Frontal cortex (tissue), 3 donors: ENCODE measurements at regions not wholly inside any gene's neighbourhood (a gene's known extent, or its start where the extent isn't known, plus 50 kb on each side); places are given as distances from the start of the nearest gene placed in this dataset.
A peak's percentile ranks its signal among the peaks of the same experiment; 100 is the strongest.

Experiments
- DNase-seq, 2 donors: peaks; one replicate each; pipeline ENCODE4 v3.0.0; 2012; ENCODE audit warnings: low spot score in 2 of 2
- FAIRE-seq: peaks from 2 replicates; lab custom pipeline; 2012; peaks lifted over from hg19 to GRCh38; lab: Jason Lieb, UNC
- donor health status: control.
- donor health status: control.
- donor health status: control.

- no peak for DNase-seq
- FAIRE-seq: no peak
Observed at GRCh38 chr10:36716291-36716690, 409.1 kb upstream of the ANKRD30A start.

- no peak for DNase-seq
- FAIRE-seq: no peak
Observed at GRCh38 chr10:36712695-36713094, 412.7 kb upstream of the ANKRD30A start.

DNA sequence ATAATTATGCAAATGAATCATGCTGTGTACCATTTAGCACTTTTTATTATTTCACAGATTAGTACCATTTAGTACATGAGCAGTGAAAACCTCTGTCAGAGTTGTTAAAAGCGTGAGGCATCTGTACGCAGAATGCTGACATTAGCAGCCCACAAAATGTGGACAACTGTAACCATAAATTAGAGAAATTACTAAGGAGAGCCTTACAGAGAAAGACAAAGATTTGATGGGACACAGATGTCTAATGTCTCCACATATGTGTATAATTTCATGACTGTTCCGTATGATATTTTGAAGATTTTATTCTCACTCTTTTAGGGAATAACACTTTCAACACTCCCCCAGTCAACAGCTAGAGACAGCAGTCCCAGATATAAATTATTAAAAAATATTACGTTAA is 414.0 kb upstream of the ANKRD30A start:
- DNase-seq (no peak), FAIRE-seq (no peak)

DNA sequence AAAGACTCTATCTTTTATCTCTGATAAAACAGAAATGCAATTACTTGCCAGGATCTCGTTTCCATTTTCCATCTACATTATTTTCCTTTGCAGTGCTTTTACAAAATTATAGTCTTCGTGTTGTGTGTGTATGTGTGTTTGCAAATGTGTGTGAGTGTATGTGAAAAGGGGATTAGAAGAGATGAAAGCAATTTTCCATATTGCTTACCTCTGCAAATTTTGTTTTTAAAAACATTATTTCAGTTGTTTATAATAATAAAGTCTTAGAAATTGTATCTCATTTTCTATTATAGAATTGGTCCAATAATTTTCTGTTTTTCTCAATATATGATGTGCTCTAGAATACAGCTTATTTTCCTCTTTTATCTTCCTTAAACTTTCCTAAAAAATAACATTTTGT is 421.3 kb upstream of the ANKRD30A start:
- FAIRE-seq (no peak), DNase-seq (no peak)

- FAIRE-seq (no peak), DNase-seq (peak in 1 of 2 donors; percentile 6)
Observed at GRCh38 chr10:36703179-36703578, 422.2 kb upstream of the ANKRD30A start.

DNA sequence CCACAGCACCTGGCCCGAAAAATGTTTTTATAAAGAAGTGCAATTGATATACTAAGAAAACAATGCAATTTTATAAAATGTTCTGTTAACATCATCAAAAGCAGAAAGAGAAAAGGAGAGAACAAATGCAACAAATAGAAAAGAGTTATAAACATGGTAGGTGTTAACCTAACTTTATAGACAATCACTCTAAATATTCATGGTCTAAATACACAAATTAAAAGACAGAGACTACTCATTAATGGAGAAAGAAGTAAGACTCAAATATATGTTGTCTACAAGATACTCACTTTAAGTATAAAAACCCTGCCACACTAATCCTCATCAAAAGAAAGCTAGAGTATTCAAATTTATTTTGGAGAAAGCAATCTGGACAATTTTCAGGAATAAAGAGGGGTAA is 425.3 kb upstream of the ANKRD30A start:
- FAIRE-seq (no peak), DNase-seq (no peak)

- DNase-seq (no peak), FAIRE-seq (no peak)
Observed at GRCh38 chr10:36692759-36693158, 432.6 kb upstream of the ANKRD30A start.

GRCh38 chr10:36688717-36689116 is 436.7 kb upstream of the ANKRD30A start:
- DNase-seq (no peak), FAIRE-seq (no peak)

GRCh38 chr10:36683421-36683820 is 442.0 kb upstream of the ANKRD30A start:
- no peak for DNase-seq
- no peak for FAIRE-seq

- FAIRE-seq: no peak
Observed at GRCh38 chr10:36681751-36682632, 443.4 kb upstream of the ANKRD30A start.

DNA sequence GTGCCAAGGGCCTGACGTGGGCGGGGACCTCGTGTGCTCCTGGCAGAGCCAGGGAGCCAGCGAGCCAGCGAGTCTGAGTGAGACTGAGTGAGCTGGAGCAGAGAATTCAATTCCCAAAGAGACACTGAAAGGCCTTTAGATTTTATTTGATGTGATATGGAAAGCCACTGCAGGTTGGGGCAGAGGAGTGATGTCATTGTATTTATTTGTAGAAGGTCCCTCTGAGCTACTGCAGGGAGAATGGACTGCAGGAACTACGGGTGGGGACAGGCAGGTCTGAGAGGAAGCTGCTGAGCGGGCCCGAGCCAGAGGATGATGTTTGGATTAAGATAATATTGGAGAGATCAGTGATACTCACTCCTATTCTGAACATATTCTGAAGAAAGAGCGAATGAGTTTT is 445.8 kb upstream of the ANKRD30A start:
- DNase-seq (no peak), FAIRE-seq (no peak)

More at GRCh38 chr10:36681751-36682632, 443.4 kb upstream of the ANKRD30A start:
- DNase-seq: no peak

- FAIRE-seq: no peak
- DNase-seq: no peak
Observed at GRCh38 chr10:36677431-36677768, 448.0 kb upstream of the ANKRD30A start.

- no peak for FAIRE-seq
Observed at GRCh38 chr10:36676756-36677430, 448.5 kb upstream of the ANKRD30A start.

GRCh38 chr10:36676321-36676720 is 449.1 kb upstream of the ANKRD30A start:
- DNase-seq (no peak), FAIRE-seq (no peak)

More at GRCh38 chr10:36676756-36677430, 448.5 kb upstream of the ANKRD30A start:
- no peak for DNase-seq

GRCh38 chr10:36675458-36675880 is 449.9 kb upstream of the ANKRD30A start:
- DNase-seq (no peak), FAIRE-seq (no peak)

DNA sequence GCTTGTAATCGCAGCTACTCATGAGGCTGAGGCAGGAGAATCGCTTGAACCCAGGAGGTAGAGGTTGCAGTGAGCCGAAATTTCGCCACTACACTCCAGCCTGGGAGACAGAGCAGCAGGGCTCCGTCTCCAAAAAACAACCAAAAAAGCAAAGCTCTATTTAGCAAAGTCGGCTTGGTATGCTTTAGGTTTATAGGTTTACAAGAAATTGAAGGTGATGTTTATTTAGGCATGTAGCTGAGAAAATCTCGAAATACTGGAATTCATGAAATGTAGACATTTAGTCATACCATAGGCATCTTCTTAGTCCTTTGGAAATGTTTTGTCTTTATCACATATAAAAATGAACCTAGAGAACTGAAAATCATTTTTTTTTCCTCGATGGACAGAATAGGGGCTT is 453.8 kb upstream of the ANKRD30A start:
- FAIRE-seq (no peak), DNase-seq (no peak)

DNA sequence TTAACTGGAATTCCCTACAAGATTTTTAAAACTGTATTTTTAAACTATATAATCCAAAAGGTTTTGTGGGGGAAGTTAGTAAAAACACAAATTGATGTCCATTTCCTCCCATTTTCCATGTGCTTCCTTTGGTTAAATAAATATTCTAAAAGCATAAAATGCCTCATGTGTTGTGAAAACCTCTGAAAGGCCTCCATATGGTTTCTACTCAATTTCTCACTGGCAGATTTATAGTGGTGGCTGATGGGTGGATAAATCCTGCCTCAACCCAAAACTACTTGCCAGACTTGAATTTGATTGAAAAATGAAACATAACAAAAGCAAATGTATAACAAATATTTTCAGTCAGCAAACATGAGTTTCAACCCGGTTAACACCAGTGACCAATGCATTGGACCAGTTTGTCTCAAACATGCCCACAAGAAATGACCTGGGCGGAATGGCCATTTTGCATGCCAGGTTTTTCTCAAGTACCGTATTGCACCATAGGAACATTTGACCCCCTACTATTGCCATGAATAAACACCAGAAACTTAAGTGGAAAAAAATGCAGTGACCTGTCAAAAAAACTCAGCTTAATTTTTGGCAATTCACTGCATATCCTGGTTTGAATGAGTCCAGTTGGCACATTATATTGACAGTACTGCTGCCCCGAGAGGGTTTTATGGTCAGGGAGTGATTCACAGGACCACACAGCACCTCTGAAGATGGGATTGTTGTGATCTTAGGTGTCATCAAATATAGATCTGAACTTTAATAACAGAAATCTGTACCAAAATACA is 454.6 kb upstream of the ANKRD30A start:
- DNase-seq (no peak), FAIRE-seq (no peak)

- DNase-seq: no peak
- FAIRE-seq: no peak
Observed at GRCh38 chr10:36669615-36670352, 455.6 kb upstream of the ANKRD30A start.

GRCh38 chr10:36666451-36666850 is 458.9 kb upstream of the ANKRD30A start:
- DNase-seq (no peak), FAIRE-seq (no peak)

GRCh38 chr10:36662571-36662970 is 462.8 kb upstream of the ANKRD30A start:
- FAIRE-seq: no peak
- DNase-seq: no peak
